ENCODE measurements at regions not wholly inside any gene's neighbourhood (a gene's known extent, or its start where the extent isn't known, plus 50 kb on each side); places are given as distances from the start of the nearest gene placed in this dataset.
"Not testable (repeated sequence)": the region's sequence is repeated elsewhere in the genome, so short reads cannot be mapped to it uniquely, and the experiment has no call there.

DNA sequence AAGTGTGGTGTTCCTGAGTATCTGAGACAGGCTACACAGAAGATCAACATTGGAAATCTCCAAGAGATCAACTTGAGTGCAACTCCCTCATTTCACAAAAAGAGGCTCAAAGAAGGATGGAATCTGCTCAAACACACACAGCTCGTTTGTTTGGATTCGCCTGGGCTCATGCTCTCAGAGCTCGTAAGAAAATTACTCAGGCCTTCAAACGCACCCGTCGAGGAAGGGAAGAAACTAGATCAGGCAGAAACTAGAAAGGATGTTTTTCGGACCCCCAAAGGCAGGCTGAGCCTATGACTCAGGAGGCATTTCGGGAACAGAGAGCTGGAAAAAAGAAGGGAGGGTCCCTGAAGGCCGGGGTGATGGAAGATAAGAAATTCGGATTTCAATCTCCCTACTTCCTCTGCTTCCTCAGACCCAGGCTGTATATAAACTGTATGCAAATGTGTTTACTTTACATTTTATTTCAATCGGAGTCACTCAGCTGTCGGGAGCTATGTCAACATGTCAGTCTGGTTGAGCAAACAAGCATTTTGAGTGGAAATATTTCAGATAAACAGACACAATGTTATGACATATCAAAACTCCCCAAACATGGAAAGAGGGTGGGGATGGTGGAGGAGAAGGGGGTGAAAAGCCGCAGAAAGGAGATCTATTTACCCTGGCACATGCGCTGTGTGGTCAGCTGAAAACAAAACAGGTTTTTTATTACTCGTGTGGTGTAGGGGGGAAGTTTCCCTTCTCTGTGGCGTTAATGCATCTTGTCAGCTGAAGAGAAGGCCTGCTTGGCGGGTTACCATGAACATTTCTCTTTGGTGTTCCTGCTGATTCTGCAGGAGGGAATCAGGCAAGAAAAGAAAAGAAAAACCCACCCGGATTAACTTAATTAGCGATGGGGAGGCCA, 129.1 kb upstream of the TBX3 start:
- in situ Hi-C loops (cut with HindIII; ENCODE audit: low pct_unique_long_range_greater_than_20kb, low sequenced_read_pairs) = no loop called here
- DNase-seq (ENCODE audit: low read depth in 1 of 2, low spot score in 1 of 2) = peak; percentile 45 to 69
- no peak for TF ChIP-seq JUND (IDR thresholded peaks at IDR 0.05; ENCODE audit: low read depth)

DNA sequence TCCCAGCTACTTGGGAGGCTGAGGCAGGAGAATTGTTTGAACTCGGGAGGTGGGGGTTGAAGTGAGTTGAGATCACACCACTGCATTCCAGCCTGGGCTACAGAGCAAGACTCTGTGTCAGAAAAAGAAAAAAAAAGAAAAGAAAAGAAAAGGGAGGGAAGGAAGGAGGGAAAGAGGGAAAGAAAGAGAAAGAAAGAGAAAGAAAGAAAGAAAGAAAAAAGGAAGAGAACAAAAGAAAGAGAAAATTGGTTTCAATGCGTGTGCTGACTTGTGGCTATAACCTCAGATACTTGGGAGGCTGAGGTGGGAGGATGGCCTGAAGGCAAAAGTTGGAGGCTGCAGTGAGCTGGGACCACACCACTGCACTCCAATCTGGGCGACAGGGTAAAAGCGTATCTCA, 128.4 kb upstream of the TBX3 start:
- no peak for DNase-seq (ENCODE audit: low read depth in 1 of 2, low spot score in 1 of 2)
- in situ Hi-C loops (cut with HindIII; ENCODE audit: low pct_unique_long_range_greater_than_20kb, low sequenced_read_pairs) = no loop called here
- no peak for TF ChIP-seq JUND (IDR thresholded peaks at IDR 0.05; ENCODE audit: low read depth)

DNA sequence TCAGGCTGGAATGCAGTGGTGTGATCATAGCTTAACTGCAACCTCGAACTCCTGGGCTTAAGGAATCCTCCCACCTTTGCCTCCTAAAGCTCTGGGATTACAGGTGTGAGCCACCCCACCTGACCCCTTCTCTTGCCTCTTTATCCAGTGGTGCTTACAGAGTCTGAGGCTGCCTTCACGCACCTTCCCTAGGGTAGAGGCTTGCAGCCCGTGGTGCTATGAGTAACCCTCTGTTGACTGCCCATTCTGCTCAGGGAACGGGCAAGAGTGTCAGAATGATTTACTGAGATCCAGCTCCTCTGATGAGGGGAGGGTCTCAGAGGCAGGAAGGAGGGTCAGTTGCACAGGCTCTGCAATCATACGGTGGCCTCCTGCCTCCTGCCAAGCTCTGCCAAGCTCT, 125.1 kb upstream of the TBX3 start:
- TF ChIP-seq JUND (IDR thresholded peaks at IDR 0.05; ENCODE audit: low read depth) = no peak
- in situ Hi-C loops (cut with HindIII; ENCODE audit: low pct_unique_long_range_greater_than_20kb, low sequenced_read_pairs) = no loop called here
- DNase-seq (ENCODE audit: low read depth in 1 of 2, low spot score in 1 of 2) = no peak

DNA sequence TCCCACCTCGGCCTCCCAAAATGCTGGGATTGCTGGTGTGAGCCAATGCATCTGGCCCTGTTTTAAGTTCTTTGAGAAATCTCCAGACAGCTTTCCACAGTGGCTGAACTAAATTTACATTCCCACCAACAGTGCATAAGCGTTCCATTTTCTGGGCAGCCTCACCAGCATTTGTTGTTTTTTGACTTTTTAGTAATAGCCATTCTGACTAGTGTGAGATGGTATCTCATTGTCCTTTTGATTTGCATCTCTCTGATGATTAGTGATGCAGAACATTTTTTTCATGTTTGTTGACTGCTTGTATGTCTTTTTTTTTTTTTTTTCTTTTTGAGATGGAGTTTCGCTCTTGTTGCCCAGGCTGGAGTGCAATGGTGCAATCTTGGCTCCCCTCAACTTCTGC, 117.4 kb upstream of the TBX3 start:
- in situ Hi-C loops (cut with HindIII; ENCODE audit: low pct_unique_long_range_greater_than_20kb, low sequenced_read_pairs); DNase-seq (ENCODE audit: low read depth in 1 of 2, low spot score in 1 of 2): not testable (repeated sequence)

DNA sequence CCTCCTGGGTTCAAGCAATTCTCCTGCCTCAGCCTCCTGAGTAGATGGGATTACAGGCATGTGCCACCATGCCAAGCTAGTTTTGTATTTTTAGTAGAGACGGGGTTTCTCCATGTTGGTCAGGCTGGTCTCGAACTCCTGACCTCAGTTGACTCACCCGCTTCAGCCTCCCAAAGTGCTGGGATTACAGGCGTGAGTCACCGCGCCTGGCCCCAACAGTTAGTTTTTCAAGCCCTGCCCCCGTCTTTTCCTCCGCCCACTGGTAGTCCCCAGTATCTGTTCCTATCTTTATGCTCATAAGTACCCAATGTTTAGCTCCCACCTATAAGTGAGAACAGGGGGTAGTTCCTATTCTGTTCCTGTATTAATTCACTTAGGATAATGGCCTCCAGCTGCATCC, 116.6 kb upstream of the TBX3 start:
- in situ Hi-C loops (cut with HindIII; ENCODE audit: low pct_unique_long_range_greater_than_20kb, low sequenced_read_pairs); DNase-seq (ENCODE audit: low read depth in 1 of 2, low spot score in 1 of 2): not testable (repeated sequence)

DNA sequence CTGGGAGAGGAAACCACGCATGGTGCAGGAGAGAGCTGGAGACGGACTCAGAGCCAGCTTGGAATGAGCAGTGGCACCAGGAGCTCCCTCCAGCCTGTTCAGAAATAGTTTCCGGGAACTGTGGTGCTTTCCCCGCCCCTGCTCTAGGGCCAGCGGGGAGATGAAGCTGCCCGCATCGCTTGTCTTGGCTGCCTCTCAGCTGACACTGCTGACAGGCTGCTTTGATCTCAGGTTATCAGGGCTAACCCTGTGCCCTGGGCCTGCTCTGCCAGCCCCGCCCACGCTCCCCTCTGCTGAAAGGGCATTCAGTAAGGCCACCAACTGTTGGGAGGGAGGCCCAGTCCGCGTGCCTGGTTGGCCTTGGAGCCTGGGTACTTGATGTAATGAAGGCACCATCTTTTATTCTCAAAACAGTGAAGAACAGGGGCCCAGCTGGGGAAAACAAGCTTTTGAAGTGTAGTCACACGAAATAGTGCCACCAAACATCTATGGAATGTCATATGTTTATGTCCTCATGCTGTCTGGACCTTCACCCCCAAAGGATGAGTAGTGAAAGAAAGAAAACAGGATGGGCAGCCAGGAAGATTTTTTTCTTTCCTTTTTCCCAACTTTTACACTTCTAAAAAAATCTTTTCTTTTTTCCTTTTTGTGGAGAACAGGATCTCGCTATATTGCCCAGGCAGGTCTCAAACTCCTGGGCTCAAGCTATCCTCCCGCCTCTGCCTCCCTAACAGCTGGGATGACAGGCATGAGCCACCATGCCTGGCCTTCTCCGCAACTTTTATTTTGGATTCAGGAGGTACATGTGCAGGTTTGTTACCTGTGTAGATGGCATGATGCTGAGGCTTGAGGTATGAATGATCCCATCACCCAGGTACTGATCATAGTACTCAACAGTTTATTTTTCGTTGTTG, 115.9 kb upstream of the TBX3 start:
- TF ChIP-seq JUND (IDR thresholded peaks at IDR 0.05; ENCODE audit: low read depth) = no peak

DNA sequence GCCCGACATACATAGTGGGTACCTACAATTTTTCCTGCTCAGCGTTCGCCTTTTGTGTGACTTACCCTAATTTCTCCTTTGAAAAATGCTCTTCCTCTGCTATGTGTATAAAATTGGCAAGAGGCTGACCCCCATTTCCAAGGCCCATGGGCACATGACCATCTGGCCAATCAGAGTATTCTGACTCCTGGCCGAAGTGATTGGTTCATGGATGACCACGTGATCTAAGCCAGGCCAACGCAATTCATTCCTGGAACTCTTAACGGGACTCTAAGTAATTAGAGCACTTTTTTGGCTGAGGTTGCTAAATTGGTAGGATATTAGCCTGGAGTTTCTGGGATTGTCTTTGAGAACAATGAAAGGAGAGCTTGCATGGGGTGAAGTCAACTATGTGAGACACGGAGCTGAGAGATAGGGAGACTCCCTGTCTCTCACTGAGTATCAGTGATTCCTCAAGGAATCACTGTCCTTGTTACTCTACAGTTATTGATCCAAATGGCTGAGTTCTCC, 110.1 kb upstream of the TBX3 start:
- in situ Hi-C loops (cut with HindIII; ENCODE audit: low pct_unique_long_range_greater_than_20kb, low sequenced_read_pairs) = no loop called here
- no peak for TF ChIP-seq JUND (IDR thresholded peaks at IDR 0.05; ENCODE audit: low read depth)
- DNase-seq (ENCODE audit: low read depth in 1 of 2, low spot score in 1 of 2) = no peak

More for the DNA sequence above, 115.9 kb upstream of the TBX3 start:
- no peak for DNase-seq (ENCODE audit: low read depth in 1 of 2, low spot score in 1 of 2)
- in situ Hi-C loops (cut with HindIII; ENCODE audit: low pct_unique_long_range_greater_than_20kb, low sequenced_read_pairs) = no loop called here

DNA sequence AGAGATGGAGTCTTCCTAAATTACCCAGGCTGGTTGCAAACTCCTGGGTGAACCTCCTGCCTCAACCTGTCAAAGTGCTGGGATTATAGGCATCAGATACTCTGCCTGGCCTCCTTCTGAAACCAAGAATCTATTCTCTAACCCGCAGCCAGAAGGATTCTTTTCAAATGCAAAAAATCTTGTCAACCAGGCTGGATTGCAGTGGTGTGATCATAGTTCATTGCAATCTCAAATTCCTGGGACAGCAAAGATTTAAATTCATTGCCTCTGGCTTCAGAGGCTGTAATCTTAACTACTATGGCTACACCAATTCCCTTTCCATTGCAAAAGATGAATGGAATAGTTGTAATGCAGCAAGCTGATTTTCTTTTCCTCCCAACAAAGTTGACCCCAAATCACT, 106.3 kb upstream of the TBX3 start:
- no peak for DNase-seq (ENCODE audit: low read depth in 1 of 2, low spot score in 1 of 2)
- TF ChIP-seq JUND (IDR thresholded peaks at IDR 0.05; ENCODE audit: low read depth) = no peak
- in situ Hi-C loops (cut with HindIII; ENCODE audit: low pct_unique_long_range_greater_than_20kb, low sequenced_read_pairs) = no loop called here

DNA sequence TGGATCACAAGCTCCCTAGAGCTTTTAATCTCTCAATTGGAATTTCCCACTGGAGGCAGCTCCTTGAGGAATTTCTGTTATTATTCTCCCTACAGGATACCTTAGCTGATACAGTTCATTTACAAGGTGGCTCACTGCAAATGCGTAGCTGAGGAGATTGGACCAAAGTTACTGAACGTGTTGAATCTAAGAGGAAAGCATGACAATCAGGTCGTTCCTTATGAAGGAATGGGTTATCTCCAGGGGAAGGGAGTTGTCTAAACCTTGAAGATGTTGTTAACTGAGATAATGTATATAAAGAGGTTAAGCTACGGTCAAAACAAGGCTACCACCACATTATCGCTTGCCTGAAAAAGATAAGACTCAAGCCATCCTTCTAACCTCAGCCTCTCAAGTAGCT, 105.8 kb upstream of the TBX3 start:
- TF ChIP-seq JUND (IDR thresholded peaks at IDR 0.05; ENCODE audit: low read depth) = no peak
- no peak for DNase-seq (ENCODE audit: low read depth in 1 of 2, low spot score in 1 of 2)
- in situ Hi-C loops (cut with HindIII; ENCODE audit: low pct_unique_long_range_greater_than_20kb, low sequenced_read_pairs) = no loop called here

DNA sequence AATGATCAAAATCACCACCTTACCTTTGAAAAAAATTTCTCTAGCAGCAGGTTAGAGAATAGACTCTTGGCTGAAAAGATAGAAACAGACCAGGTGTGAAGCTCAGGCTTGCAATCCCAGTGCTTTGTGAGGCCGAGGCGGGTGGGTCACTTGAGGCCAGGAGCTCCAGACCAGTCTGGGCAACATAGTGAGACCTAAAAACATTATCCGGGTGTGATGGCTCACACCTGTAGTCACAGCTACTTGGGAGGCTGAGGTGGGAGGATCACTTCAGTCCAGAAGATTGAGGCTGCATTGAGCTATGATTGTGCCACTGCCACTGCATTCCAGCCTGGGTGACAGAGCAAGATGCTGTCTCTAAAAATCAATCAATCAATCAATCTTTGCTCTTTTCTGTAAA, 105.3 kb upstream of the TBX3 start:
- DNase-seq (ENCODE audit: low read depth in 1 of 2, low spot score in 1 of 2) = no peak
- TF ChIP-seq JUND (IDR thresholded peaks at IDR 0.05; ENCODE audit: low read depth) = no peak
- in situ Hi-C loops (cut with HindIII; ENCODE audit: low pct_unique_long_range_greater_than_20kb, low sequenced_read_pairs) = no loop called here

DNA sequence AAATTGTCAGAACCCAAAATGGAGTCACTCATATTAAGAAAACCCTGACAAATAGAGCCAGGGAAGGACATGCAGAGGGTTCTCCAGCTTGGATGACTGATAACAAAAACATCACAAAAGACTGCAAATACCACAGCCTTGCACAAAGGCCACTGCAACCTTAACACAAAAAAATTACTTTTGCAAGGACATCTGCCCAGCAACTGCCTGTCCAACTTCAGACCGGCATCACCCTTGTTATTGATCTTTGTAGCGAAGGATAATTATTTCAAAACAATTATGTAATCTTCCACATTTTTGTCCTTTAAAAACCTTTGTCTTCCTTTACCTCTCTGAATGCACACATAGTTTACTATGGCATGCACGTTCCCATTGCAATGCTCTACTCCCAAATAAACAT, 100.6 kb upstream of the TBX3 start:
- no peak for TF ChIP-seq JUND (IDR thresholded peaks at IDR 0.05; ENCODE audit: low read depth)
- in situ Hi-C loops (cut with HindIII; ENCODE audit: low pct_unique_long_range_greater_than_20kb, low sequenced_read_pairs) = no loop called here
- DNase-seq (ENCODE audit: low read depth in 1 of 2, low spot score in 1 of 2) = no peak

DNA sequence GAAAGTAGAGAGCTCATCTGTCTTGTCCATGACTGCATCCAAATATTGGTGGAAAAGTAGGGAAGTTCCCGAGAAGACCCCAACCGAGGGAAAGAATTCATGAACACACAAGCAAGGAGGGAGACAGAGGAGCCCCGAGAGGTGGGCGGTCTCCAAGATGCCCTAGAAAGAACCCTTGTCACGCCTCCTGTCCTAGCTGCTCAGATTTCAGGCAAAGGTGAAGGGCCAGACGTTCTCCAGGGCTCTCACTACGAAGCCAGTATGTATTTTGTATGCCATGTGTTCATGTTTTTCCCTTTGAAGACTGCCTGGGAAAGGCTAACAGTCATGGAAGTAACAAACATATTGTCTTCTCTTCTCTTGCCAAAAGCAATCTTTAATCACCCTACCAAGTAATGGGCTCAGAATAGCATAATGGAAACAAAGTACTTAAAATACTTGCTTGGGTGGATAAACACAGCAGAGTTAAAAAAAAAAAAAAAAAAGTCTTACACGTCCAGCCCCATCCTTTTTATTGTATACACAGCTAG, 99.2 kb upstream of the TBX3 start:
- in situ Hi-C loops (cut with HindIII; ENCODE audit: low pct_unique_long_range_greater_than_20kb, low sequenced_read_pairs) = no loop called here
- DNase-seq (ENCODE audit: low read depth in 1 of 2, low spot score in 1 of 2) = no peak
- TF ChIP-seq JUND (IDR thresholded peaks at IDR 0.05; ENCODE audit: low read depth) = no peak
